ENCODE measurements at regions not wholly inside any gene's neighbourhood (a gene's known extent, or its start where the extent isn't known, plus 50 kb on each side); places are given as distances from the start of the nearest gene placed in this dataset.
"Not testable (repeated sequence)": the region's sequence is repeated elsewhere in the genome, so short reads cannot be mapped to it uniquely, and the experiment has no call there.

GRCh38 chr6:144744720-144745119 lies 459.6 kb downstream of the UTRN start:
- no peak for DNase-seq

- no peak for DNase-seq
Measured at GRCh38 chr6:144745439-144745838, 460.3 kb downstream of the UTRN start.

GRCh38 chr6:144746902-144747469 lies 461.9 kb downstream of the UTRN start:
- no peak for DNase-seq

- DNase-seq: no peak
Measured at GRCh38 chr6:144749263-144749662, 464.1 kb downstream of the UTRN start.

GRCh38 chr6:144753023-144753705 lies 468.0 kb downstream of the UTRN start:
- DNase-seq: no peak

GRCh38 chr6:144756469-144756868 lies 471.3 kb downstream of the UTRN start:
- DNase-seq: no peak

- DNase-seq: no peak
Measured at GRCh38 chr6:144757299-144757698, 472.2 kb downstream of the UTRN start.

GRCh38 chr6:144757730-144758129 lies 472.6 kb downstream of the UTRN start:
- DNase-seq: no peak

GRCh38 chr6:144758602-144759001 lies 473.5 kb downstream of the UTRN start:
- DNase-seq: no peak

- DNase-seq: no peak
Measured at GRCh38 chr6:144762469-144762868, 477.3 kb downstream of the UTRN start.

GRCh38 chr6:144767051-144767450 lies 481.9 kb downstream of the UTRN start:
- DNase-seq: no peak

GRCh38 chr6:144768551-144769075 lies 483.5 kb downstream of the UTRN start:
- DNase-seq: no peak

- DNase-seq: no peak
Measured at GRCh38 chr6:144769142-144769541, 484.0 kb downstream of the UTRN start.

GRCh38 chr6:144776031-144776819 lies 491.1 kb downstream of the UTRN start:
- no peak for DNase-seq

GRCh38 chr6:144777249-144777648 lies 492.1 kb downstream of the UTRN start:
- DNase-seq: no peak

GRCh38 chr6:144778056-144778455 lies 492.9 kb downstream of the UTRN start:
- DNase-seq: no peak

- no peak for DNase-seq
Measured at GRCh38 chr6:144778773-144779492, 493.8 kb downstream of the UTRN start.

GRCh38 chr6:144781836-144782235 lies 496.7 kb downstream of the UTRN start:
- DNase-seq: no peak

GRCh38 chr6:144782634-144783033 lies 497.5 kb downstream of the UTRN start:
- DNase-seq: no peak

- DNase-seq: no peak
Measured at GRCh38 chr6:144785056-144785455, 499.9 kb downstream of the UTRN start.

- DNase-seq: no peak
Measured at GRCh38 chr6:144786825-144787224, 501.7 kb downstream of the UTRN start.

GRCh38 chr6:144793744-144794143 lies 508.6 kb downstream of the UTRN start:
- no peak for DNase-seq

GRCh38 chr6:144795022-144795421 lies 509.9 kb downstream of the UTRN start:
- DNase-seq: not testable (repeated sequence)
